ENCODE measurements at regions not wholly inside any gene's neighbourhood (a gene's known extent, or its start where the extent isn't known, plus 50 kb on each side); places are given as distances from the start of the nearest gene placed in this dataset.

DNA sequence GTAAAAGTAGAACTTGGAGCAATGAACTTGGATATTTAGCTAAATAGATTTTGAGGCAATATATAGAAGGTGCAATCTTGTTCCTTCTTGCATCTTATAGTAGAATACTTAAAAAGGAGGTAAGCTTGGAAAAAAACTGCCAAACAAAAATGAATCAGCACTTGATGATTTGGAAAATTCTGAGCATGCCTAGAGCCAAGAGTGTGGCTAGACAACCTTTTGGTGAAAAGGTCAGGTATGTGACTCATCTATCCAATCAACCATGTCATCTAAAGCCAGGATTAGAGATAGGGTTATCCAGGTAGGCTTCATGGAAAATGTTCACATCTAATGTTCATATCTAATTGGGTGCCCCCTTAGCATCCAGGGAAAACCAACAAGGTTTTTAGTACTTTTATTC is 515.0 kb downstream of the COL11A1 start:
- H3K4me3 ChIP-seq (ENCODE audit: low read depth, low read length): no peak overlapping the region
- TF ChIP-seq, protein P1, sequence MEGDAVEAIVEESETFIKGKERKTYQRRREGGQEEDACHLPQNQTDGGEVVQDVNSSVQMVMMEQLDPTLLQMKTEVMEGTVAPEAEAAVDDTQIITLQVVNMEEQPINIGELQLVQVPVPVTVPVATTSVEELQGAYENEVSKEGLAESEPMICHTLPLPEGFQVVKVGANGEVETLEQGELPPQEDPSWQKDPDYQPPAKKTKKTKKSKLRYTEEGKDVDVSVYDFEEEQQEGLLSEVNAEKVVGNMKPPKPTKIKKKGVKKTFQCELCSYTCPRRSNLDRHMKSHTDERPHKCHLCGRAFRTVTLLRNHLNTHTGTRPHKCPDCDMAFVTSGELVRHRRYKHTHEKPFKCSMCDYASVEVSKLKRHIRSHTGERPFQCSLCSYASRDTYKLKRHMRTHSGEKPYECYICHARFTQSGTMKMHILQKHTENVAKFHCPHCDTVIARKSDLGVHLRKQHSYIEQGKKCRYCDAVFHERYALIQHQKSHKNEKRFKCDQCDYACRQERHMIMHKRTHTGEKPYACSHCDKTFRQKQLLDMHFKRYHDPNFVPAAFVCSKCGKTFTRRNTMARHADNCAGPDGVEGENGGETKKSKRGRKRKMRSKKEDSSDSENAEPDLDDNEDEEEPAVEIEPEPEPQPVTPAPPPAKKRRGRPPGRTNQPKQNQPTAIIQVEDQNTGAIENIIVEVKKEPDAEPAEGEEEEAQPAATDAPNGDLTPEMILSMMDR (IDR thresholded peaks at IDR 0.05; ENCODE audit: insufficient read depth, low read depth, low read length): no peak
- no peak for DNase-seq (ENCODE audit: low read depth)

- no peak overlapping the region for H3K4me3 ChIP-seq (ENCODE audit: low read depth, low read length)
- TF ChIP-seq, protein P1 (IDR thresholded peaks at IDR 0.05; ENCODE audit: insufficient read depth, low read depth, low read length): no peak
- no peak for DNase-seq (ENCODE audit: low read depth)
These were observed 519.8 kb downstream of the COL11A1 start for GRCh38 chr1:102588536-102588935.

DNA sequence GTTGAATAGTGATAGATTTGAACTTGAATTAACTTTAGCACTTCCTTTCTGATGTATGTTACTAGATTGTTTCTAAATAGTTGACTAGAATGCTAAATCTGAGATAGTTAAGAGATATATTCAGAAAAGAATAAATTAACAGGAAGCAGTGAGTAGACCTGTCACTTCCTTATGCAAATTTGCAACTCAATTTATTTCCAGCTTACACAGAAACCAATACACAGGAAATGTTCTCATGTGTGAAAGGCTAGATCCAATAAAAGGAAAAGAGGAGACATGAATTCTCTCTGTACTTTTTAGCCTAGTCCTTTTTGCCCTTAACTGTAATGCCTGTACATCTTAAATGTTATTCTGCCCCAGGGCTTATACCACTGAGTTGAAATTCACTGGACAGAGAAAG is 522.3 kb downstream of the COL11A1 start:
- no peak overlapping the region for H3K4me3 ChIP-seq (ENCODE audit: low read depth, low read length)
- DNase-seq (ENCODE audit: low read depth): no peak
- TF ChIP-seq, protein P1 (IDR thresholded peaks at IDR 0.05; ENCODE audit: insufficient read depth, low read depth, low read length): no peak

GRCh38 chr1:102580806-102581205 is 527.5 kb downstream of the COL11A1 start:
- DNase-seq (ENCODE audit: low read depth): no peak
- TF ChIP-seq, protein P1 (IDR thresholded peaks at IDR 0.05; ENCODE audit: insufficient read depth, low read depth, low read length): no peak
- no peak overlapping the region for H3K4me3 ChIP-seq (ENCODE audit: low read depth, low read length)

- H3K4me3 ChIP-seq (ENCODE audit: low read depth, low read length): no peak overlapping the region
- DNase-seq (ENCODE audit: low read depth): no peak
- TF ChIP-seq, protein P1 (IDR thresholded peaks at IDR 0.05; ENCODE audit: insufficient read depth, low read depth, low read length): no peak
These were observed 529.5 kb downstream of the COL11A1 start for GRCh38 chr1:102578804-102579203.

DNA sequence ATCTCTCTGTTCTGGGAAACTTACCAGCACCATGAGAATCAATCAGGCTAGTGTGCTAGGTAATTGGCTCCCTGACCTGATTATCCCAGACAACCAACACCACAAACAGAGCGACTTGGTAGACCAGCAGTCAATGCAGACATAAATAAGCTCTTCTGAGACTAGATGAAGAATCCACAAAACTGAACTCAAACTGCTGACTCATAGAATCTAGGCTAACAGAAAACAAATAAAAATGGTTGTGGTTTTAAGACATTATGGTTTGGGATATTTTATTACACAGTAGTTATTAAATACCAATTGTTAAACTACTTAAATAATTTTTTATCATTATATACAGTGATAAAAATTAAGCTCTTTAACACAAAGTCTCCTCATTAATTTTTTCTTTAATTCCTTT is 535.7 kb downstream of the COL11A1 start:
- no peak overlapping the region for H3K4me3 ChIP-seq (ENCODE audit: low read depth, low read length)
- TF ChIP-seq, protein P1 (IDR thresholded peaks at IDR 0.05; ENCODE audit: insufficient read depth, low read depth, low read length): no peak
- DNase-seq (ENCODE audit: low read depth): no peak

GRCh38 chr1:102566182-102566581 is 542.1 kb downstream of the COL11A1 start:
- TF ChIP-seq, protein P1 (IDR thresholded peaks at IDR 0.05; ENCODE audit: insufficient read depth, low read depth, low read length): no peak
- DNase-seq (ENCODE audit: low read depth): no peak
- no peak overlapping the region for H3K4me3 ChIP-seq (ENCODE audit: low read depth, low read length)

All from fibroblast of villous mesenchyme (primary cell).